ENCODE measurements at regions not wholly inside any gene's neighbourhood (a gene's known extent, or its start where the extent isn't known, plus 50 kb on each side); places are given as distances from the start of the nearest gene placed in this dataset.

GRCh38 chr10:43973801-43974200 lies 325.1 kb upstream of the ZNF32 start:
- TF ChIP-seq CTCF (IDR thresholded peaks at IDR 0.05; ENCODE audit: control extremely low read depth in 1 of 3, insufficient read depth in 1 of 3, low read depth in 1 of 3, low read length in 3 of 3) (peak in 1 of 3 experiments; percentile 12; a peak in 1 of 4 replicates), BACH1 (IDR thresholded peaks at IDR 0.05; ENCODE audit: low read length) (no peak), GTF2F1 (IDR thresholded peaks at IDR 0.05; ENCODE audit: borderline replicate concordance, low read depth, low read length) (no peak), CREB1 (IDR thresholded peaks at IDR 0.05) (no peak), MAX (IDR thresholded peaks at IDR 0.05) (no peak), POLR2A (IDR thresholded peaks at IDR 0.05; ENCODE audit: control extremely low read depth in 1 of 2, low read depth in 2 of 2, low read length in 2 of 2) (no peak), SAP30 (IDR thresholded peaks at IDR 0.05; ENCODE audit: insufficient read depth, insufficient replicate concordance, low read length) (no peak), EP300 (IDR thresholded peaks at IDR 0.05; ENCODE audit: borderline replicate concordance in 1 of 2, low read depth in 2 of 2, low read length in 2 of 2) (no peak), KDM1A (IDR thresholded peaks at IDR 0.05; ENCODE audit: borderline replicate concordance, low read length) (no peak), EZH2 (IDR thresholded peaks at IDR 0.05; ENCODE audit: low read depth, low read length, severe bottlenecking) (no peak), CEBPB (IDR thresholded peaks at IDR 0.05; ENCODE audit: low read depth, low read length) (no peak)
- TF ChIP-seq, protein P1, sequence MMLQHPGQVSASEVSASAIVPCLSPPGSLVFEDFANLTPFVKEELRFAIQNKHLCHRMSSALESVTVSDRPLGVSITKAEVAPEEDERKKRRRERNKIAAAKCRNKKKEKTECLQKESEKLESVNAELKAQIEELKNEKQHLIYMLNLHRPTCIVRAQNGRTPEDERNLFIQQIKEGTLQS (IDR thresholded peaks at IDR 0.05; ENCODE audit: insufficient read depth, low read depth, low read length), result no peak

Measured in H1 (cell line).